DMS 273 treated with DMSO at 0.1 percent for 48 hours (cell line): ENCODE measurements at regions not wholly inside any gene's neighbourhood (a gene's known extent, or its start where the extent isn't known, plus 50 kb on each side); places are given as distances from the start of the nearest gene placed in this dataset.

ENCODE experiments used
- DNase-seq: peaks from one replicate; lab custom pipeline; 2025; lab: John Stamatoyannopoulos, UW

DNA sequence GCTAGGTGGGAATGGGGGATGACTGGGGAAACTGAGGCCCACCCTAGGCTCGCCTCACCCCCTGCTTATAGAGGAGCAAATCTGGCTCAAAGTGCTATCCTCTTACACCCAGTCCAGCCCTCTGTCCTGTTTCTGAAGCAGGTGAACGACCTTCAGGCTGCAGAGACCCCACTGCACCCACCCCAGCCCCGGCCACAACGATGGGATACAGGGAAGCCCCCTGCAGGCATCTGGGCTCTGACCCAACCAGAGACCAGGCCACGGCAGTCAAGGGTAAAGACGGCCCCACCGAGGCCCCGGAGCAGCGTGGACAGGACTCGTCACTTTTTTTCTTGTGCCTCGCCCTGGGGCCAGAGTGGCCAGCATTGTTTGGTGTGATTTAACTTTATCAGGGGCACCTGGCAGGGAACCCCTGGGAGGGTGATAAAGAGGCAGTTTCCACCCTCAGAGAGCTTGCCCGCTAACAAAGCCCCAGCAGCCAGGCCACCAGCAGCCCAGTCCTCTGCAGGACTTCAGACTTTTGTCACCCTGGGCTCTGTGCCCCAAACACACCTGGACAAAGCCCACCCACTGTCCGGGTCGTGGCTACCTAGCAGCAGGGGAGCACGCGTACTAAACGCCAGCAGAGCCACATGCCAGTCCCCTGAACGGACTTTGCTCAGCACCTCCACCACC lies 612.6 kb downstream of the TBC1D22A start:
- no peak for DNase-seq

- no peak for DNase-seq
These were observed 611.9 kb downstream of the TBC1D22A start for GRCh38 chr22:47374273-47374771.

GRCh38 chr22:47373648-47374272 lies 611.3 kb downstream of the TBC1D22A start:
- no peak for DNase-seq

DNA sequence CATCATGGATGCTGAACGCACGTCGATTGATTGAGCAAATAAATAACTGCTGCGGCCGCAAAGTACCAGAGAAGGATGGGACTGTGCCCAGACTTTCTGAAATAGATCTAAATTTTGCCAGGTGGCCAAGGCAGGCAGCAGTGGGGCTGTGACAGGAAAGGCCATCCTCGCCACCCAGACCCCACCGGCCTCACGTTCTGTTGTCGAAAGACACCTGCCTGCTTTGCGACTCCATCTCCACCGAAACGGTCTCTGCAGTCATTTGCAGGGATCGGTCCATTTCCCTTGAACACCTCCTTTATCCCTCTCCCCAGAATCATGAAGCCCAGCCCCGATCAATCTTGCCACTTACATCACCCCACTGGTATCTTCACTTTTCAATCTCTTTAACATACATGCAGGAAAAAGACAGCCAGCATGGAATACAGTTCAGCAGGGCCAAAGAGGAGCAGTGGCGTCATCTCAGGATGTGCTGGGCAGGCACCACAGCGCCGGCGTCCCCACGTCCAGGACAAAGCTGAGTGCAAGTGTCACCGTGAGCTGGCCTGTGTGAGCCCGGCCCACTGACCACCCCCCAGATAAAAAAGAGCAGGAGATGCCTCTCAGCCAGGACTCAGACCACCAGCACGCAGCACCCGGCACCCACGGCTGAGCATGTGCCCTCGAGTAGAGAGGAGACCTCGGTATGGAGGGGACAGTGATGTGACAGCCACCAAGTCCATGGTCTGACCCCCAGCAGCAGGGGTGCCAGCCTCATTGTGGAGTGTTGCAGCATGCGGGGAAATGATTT lies 610.3 kb downstream of the TBC1D22A start:
- DNase-seq = no peak

DNA sequence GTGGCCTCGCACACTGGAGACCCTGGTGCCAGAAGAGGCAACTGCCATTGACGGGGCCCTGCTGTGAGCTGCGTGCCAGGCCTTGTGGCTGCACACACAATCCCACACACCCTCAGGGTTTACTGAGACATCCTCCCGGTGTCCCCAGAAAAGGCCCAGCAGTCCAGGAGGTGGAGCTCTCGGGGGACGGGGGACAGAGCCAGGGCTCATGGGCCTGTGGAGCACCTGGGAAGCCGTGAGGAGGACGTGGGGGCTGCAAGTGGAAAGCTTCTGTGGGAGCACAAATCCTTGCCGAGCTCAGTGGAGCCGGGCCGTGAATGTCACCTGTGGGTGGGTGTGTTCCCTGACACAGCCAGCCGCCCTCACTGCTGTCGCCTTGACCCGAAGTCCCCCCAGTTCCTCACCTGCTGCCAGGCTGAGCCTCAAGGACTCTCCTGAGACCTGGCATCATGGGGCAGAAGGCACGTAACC lies 609.7 kb downstream of the TBC1D22A start:
- no peak for DNase-seq

- no peak for DNase-seq
These were observed 609.0 kb downstream of the TBC1D22A start for GRCh38 chr22:47371263-47372090.

GRCh38 chr22:47370448-47371262 lies 608.2 kb downstream of the TBC1D22A start:
- DNase-seq = no peak

GRCh38 chr22:47369431-47370015 lies 607.1 kb downstream of the TBC1D22A start:
- DNase-seq = no peak

GRCh38 chr22:47369020-47369419 lies 606.6 kb downstream of the TBC1D22A start:
- no peak for DNase-seq

- no peak for DNase-seq
These were observed 605.8 kb downstream of the TBC1D22A start for GRCh38 chr22:47367993-47368945.

DNA sequence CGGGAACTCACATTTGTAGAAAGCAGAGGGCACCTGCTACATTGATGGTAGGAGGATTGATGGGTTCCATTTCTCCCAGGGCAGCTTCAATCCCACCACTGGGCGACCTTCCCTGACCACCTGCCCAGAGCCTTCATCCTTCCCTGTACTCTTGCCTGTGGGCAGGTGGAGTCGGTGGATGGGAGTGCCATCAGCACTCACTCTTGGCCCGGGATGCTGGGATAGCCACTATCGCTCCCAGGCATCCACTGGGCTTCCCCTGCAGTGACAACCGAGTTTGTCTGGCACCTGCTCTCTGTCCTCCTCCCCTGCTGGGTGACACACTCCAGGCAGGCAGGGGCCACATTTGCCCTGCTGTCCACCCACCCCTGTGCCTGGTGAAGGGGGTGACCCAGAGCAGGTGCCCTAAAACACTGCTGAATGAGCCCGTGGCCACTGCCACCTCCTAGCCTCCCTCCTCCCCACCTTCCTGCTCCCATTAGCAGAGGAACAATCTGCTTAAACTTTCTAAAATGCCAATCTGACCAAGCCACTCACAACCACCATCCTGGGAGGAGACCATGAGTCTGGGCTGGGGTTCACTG lies 604.7 kb downstream of the TBC1D22A start:
- DNase-seq = no peak

DNA sequence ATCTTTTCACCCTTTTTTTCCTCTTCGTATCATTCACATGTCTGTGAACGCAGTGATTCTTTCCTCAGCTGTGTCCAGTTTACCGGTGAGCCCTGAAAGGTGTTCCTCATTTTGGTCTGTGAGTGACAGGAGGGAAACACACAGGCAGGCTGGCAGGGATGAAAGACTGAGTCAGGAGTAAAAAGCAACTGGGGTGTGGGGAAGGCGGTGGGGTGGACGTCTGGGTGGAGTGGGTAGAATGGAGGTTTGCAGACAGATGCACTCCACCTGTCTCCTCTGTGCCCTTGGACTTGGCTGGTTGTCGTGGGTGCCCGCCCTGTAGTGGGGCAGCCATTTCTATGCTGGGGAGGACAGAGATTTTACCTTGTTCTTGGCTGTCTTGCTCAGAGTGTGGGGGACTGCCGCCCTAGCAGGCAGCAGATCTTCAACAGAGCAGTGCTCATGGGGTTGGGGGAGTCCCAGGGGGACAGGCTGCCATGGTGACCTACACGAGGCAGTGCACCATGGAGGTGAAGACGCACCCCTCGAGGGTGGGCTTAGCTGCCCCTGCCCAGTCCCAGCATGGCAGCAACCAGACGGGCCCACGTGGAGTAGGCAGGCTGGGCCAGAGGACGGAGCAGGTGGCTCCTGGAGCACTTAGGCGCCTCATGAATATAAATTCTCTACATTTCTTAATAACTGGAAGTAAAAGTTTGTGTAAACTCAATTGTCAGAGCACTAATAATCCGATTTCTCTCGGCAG lies 603.7 kb downstream of the TBC1D22A start:
- DNase-seq = no peak

- DNase-seq = no peak
These were observed 598.8 kb downstream of the TBC1D22A start for GRCh38 chr22:47361247-47361646.

DNA sequence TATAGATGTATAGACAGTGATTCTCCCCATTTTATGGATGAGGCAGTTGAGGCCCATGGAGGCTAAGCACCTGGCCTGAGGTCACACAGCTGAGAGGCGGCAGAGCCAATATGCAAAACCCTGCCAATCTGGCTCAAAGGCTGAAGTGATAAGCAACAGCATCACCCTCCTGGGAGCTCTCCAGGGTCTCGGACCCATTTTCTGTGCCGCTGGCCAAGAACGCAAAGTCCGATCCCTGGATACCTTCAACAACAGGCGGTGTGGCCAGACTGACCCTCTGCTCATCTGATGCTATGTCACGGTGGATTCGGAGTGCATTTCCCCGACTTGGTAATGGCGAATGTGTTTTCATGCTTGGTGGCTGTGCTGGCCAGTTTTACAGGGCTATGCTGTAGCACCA lies 595.0 kb downstream of the TBC1D22A start:
- no peak for DNase-seq

- no peak for DNase-seq
These were observed 594.6 kb downstream of the TBC1D22A start for GRCh38 chr22:47357086-47357485.

DNA sequence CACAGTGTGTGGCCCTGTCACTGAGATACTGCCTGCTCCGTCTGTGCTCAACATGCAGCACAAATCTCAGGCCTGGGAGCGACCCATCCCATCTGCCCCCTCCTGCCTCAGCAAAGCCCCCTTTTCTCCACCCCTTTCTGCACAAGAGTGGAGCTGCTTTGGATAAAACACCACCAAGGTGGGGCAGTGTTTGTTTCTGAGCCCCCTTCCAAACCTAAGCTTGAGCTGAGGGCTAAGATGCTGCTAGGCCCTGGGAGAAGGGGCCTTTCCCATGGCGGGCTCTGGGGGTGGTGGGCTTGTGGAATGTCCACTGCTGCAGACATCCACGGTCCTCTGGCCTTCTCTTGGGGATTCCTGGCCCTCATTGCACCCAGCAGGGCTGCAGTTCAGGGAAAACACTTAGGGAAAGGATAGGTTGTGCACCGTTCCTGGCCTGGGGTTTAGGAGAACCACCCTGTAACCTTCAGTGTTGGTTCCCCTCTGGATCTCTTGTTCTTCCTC lies 594.1 kb downstream of the TBC1D22A start:
- DNase-seq = no peak

DNA sequence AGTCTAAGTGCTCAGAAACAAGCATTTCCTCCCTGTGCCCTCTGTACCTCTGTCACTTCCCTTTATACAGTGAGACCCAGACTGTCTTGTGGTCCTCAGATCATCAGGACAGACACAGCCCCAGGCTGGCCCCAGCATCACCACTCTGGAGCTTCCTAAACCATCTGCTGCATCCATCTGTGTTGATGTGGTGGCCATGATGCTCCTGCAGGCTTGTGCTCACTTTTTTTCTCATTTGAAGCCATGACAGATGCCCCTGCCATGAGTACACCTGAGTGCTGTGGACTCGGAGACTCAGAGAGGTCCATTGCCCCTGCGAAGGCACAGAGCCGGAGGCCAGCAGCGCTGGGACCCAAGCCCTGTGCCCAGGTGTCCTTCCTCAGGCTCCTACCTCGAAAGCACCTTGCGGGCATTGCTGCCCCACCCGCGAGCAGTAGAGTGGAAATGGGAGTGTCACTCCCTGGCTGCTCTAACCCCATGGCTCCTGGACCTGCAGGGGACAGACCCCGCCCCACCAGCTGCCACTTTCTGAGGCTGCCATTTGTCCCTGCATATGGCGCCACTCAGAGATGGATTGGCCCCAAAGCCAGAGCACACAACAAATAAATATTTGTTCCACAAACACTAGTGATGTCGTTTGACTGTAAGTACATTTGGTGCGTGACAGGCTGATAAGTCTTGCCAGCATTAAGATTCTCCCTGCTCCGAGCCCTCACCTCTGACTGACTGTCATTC lies 593.5 kb downstream of the TBC1D22A start:
- no peak for DNase-seq

DNA sequence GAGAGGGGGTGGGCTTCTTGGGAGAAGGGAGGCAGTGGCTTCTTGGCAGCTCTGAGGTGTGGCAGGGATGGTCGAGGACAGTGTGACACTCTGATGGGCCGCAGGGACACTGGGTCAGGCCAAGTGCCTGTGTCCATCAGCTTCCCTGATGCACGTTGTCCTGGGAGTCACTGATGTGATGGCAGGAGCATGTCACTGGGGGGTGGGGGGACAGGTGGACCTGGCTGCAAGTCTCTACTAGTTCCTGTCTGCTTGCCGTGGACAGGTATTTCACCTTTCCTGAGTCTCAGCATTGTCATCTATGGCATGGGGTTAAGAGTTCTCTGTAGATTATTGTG lies 592.9 kb downstream of the TBC1D22A start:
- DNase-seq = no peak
